Pancreas (tissue), 10 donors: ENCODE measurements at regions not wholly inside any gene's neighbourhood (a gene's known extent, or its start where the extent isn't known, plus 50 kb on each side); places are given as distances from the start of the nearest gene placed in this dataset.

Experiments
- ATAC-seq, 4 donors: fragments of 200-7000 bp; cut with Tn5 transposase; one replicate each; pipeline versions ENCODE4 v1.8.0 to v1.9.1; 2020; ENCODE audit warnings: mild to moderate bottlenecking in 4 of 4, moderate library complexity in 4 of 4
- DNase-seq, 6 donors: peaks; one replicate each; pipeline ENCODE4 v3.0.0-alpha.2; 2020
- FAIRE-seq: peaks from 2 replicates; lab custom pipeline; 2012; peaks lifted over from hg19 to GRCh38; lab: Jason Lieb, UNC
- H3K27ac ChIP-seq, 4 donors: fragments of 200-600 bp; sonication (generic); 1 replicate in 3 of 4; 2 replicates in 1 of 4; pipeline versions ENCODE4 v1.5.0 to v1.8.0; 2020
- H3K27me3 ChIP-seq, 4 donors: fragments of 200-600 bp; one replicate each; pipeline ENCODE4 v1.8.0; 2021
- H3K36me3 ChIP-seq, 3 donors: fragments of 200-600 bp; sonication (generic) in 1 of 3; one replicate each; pipeline versions ENCODE4 v1.5.0 to v1.8.0; 2020 to 2021
- H3K4me1 ChIP-seq, 3 donors: fragments of 200-600 bp; one replicate each; pipeline ENCODE4 v1.8.0; 2021
- H3K4me3 ChIP-seq, 4 donors: fragments of 200-600 bp; sonication (generic) in 2 of 4; one replicate each; pipeline versions ENCODE4 v1.5.0 to v1.8.0; 2020 to 2021
- H3K9me3 ChIP-seq, 4 donors: fragments of 200-600 bp; one replicate each; pipeline ENCODE4 v1.8.0; 2021
- CTCF ChIP-seq, 4 donors: fragments of 200-600 bp; sonication (generic) in 3 of 4; IDR thresholded peaks; one replicate each; pipeline versions ENCODE4 v1.5.0 to v1.8.0; 2021; ENCODE audit warnings: antibody characterized with exemption in 4 of 4
- WGBS, 2 donors: extraction: QIAGEN DNeasy Blood & Tissue Kit; methylation state at CpG; one replicate each; pipeline ENCODE4 v1.1.7; 2013; 5-methylcytosine and 5-hydroxymethylcytosine counted together
- intact Hi-C, 3 donors: fragments of 100-400 bp; cut with DNase I; formaldehyde crosslinking; loops; one replicate each; pipeline versions ENCODE4 v1.11.1 to v1.14.2; 2022
- donor health status: healthy with polysubstance abuse.
- donor health status: DM: no; HTN: no; CAD: no; lungs with moderate emphysema.
- donor health status: DM: no; HTN: no; CAD: no.
- donor health status: control.
- donor health status: control.
- donor health status: Bipolar disorder and iron deficiency.
- donor health status: DM: yes; HTN: yes; CAD: no.
- donor health status: DM: no; HTN: no; CAD: no.
- donor health status: DM: no; HTN: no; CAD: no.
- donor health status: DM: yes; HTN: yes; CAD: no.

- 77% methylated on average over 5 of the region's 5 CpGs for WGBS, 2 donors
- FAIRE-seq (no peak), ATAC-seq (no peak), DNase-seq (no peak)
- H3K4me3 ChIP-seq, result no peak overlapping the region
- intact Hi-C loops, result no loop called here
- no peaks in the 10 kb centered on the region for H3K36me3 ChIP-seq
- H3K4me1 ChIP-seq, result no peaks in the 10 kb centered on the region
- no peaks in the 10 kb centered on the region for H3K9me3 ChIP-seq
- TF ChIP-seq CTCF (IDR thresholded peaks at IDR 0.05), result no peak
- H3K27ac ChIP-seq, result no peak overlapping the region
- no peaks in the 10 kb centered on the region for H3K27me3 ChIP-seq
Observed at GRCh38 chr12:111110556-111110955, 190.2 kb upstream of the MYL2 start.

GRCh38 chr12:111108726-111109125, 188.3 kb upstream of the MYL2 start:
- H3K27ac ChIP-seq, result no peak overlapping the region
- H3K4me3 ChIP-seq, result no peak overlapping the region
- H3K27me3 ChIP-seq, result no peaks in the 10 kb centered on the region
- WGBS, 2 donors, result 63 to 77% methylated on average over 2 of the region's 2 CpGs
- no peak for FAIRE-seq
- intact Hi-C loops, result no loop called here
- H3K9me3 ChIP-seq, result no peaks in the 10 kb centered on the region
- no peaks in the 10 kb centered on the region for H3K4me1 ChIP-seq
- ATAC-seq, result no peak
- no peaks in the 10 kb centered on the region for H3K36me3 ChIP-seq
- no peak for DNase-seq
- no peak for TF ChIP-seq CTCF (IDR thresholded peaks at IDR 0.05)

GRCh38 chr12:111107392-111108178, 187.2 kb upstream of the MYL2 start:
- ATAC-seq (no peak), DNase-seq (no peak), FAIRE-seq (no peak)
- H3K9me3 ChIP-seq, result no peaks in the 10 kb centered on the region
- H3K36me3 ChIP-seq, result no peaks in the 10 kb centered on the region
- H3K4me3 ChIP-seq, result no peak overlapping the region
- H3K27ac ChIP-seq, result no peak overlapping the region
- intact Hi-C loops, result no loop called here
- no peak for TF ChIP-seq CTCF (IDR thresholded peaks at IDR 0.05)
- H3K4me1 ChIP-seq, result no peaks in the 10 kb centered on the region
- H3K27me3 ChIP-seq, result no peaks in the 10 kb centered on the region
- WGBS, 2 donors, result 70 to 71% methylated on average over 6 of the region's 6 CpGs

GRCh38 chr12:111105294-111105693, 184.9 kb upstream of the MYL2 start:
- Histone ChIP-seq H3K27ac (no peak overlapping the region), H3K9me3 (no peaks in the 10 kb centered on the region), H3K4me3 (no peak overlapping the region), H3K4me1 (no peaks in the 10 kb centered on the region), H3K36me3 (no peaks in the 10 kb centered on the region), H3K27me3 (no peaks in the 10 kb centered on the region)
- ATAC-seq, result no peak
- FAIRE-seq, result no peak
- no peak for DNase-seq
- intact Hi-C loops, result no loop called here
- 39% methylated on average over 6 of the region's 6 CpGs for WGBS, 2 donors
- TF ChIP-seq CTCF (IDR thresholded peaks at IDR 0.05), result no peak

- no peak for TF ChIP-seq CTCF (IDR thresholded peaks at IDR 0.05)
- no peaks in the 10 kb centered on the region for H3K4me1 ChIP-seq
- ATAC-seq, result no peak
- intact Hi-C loops, result no loop called here
- WGBS, 2 donors, result 33 to 46% methylated on average over 2 of the region's 2 CpGs
- H3K27ac ChIP-seq, result no peak overlapping the region
- no peak for DNase-seq
- no peaks in the 10 kb centered on the region for H3K9me3 ChIP-seq
- no peak for FAIRE-seq
- H3K27me3 ChIP-seq, result no peaks in the 10 kb centered on the region
- no peaks in the 10 kb centered on the region for H3K36me3 ChIP-seq
- no peak overlapping the region for H3K4me3 ChIP-seq
Observed at GRCh38 chr12:111103583-111103982, 183.2 kb upstream of the MYL2 start.
